Ovary (tissue), 7 donors: ENCODE measurements at regions not wholly inside any gene's neighbourhood (a gene's known extent, or its start where the extent isn't known, plus 50 kb on each side); places are given as distances from the start of the nearest gene placed in this dataset.

Experiments used
- DNase-seq, 5 donors: peaks; one replicate each; pipeline ENCODE4 v3.0.0-alpha.2; 2019 to 2020
- H3K27ac ChIP-seq, 2 donors: fragments of 200-600 bp; one replicate each; pipeline versions ENCODE4 v1.5.1 to v1.8.0; 2019 to 2022
- H3K27me3 ChIP-seq: fragments of 200-600 bp; one replicate; pipeline ENCODE4 v1.8.0; 2022
- H3K36me3 ChIP-seq: fragments of 200-600 bp; sonication (generic); one replicate; pipeline ENCODE4 v1.5.1; 2019
- H3K4me1 ChIP-seq: one replicate; pipeline ENCODE4 v1.8.1; 2013; ENCODE audit warnings: mild to moderate bottlenecking, moderate library complexity; ENCODE audit not compliant: insufficient read depth
- H3K4me3 ChIP-seq: fragments of 200-600 bp; sonication (generic); one replicate; pipeline ENCODE4 v1.5.1; 2017
- H3K9me3 ChIP-seq, 2 donors: fragments of 200-600 bp in 1 of 2; sonication (generic) in 1 of 2; one replicate each; pipeline versions ENCODE4 v1.5.1 to v1.8.1; 2013 to 2019; ENCODE audit warnings: mild to moderate bottlenecking in 1 of 2, moderate library complexity in 1 of 2
- CTCF ChIP-seq, 3 donors: fragments of 450-650 bp in 2 of 3; fragments of 200-600 bp in 1 of 3; IDR thresholded peaks; one replicate each; pipeline versions ENCODE4 v1.5.1 to v1.8.0; 2016 to 2022; ENCODE audit warnings: antibody characterized with exemption in 3 of 3, mild to moderate bottlenecking in 1 of 3
- EP300 ChIP-seq: sonication (generic); formaldehyde crosslinking; IDR thresholded peaks from one replicate; pipeline ENCODE4 v1.6.1; 2017; ENCODE audit warnings: antibody characterized with exemption
- POLR2A ChIP-seq: fragments of 450-650 bp; IDR thresholded peaks from one replicate; pipeline ENCODE4 v1.6.1; 2017; ENCODE audit warnings: antibody characterized with exemption, mild to moderate bottlenecking, moderate library complexity
- WGBS, 3 donors: extraction: QIAGEN DNeasy Blood & Tissue Kit in 1 of 3; methylation state at CpG; one replicate each; pipeline versions ENCODE4 v1.1.5 to v1.1.7; 2013 to 2017; 5-methylcytosine and 5-hydroxymethylcytosine counted together
- intact Hi-C, 4 donors: fragments of 100-400 bp; cut with DNase I; formaldehyde crosslinking; loops; one replicate each; pipeline versions ENCODE4 v1.11.0 to v1.15.1; 2022 to 2023
- donor health status: DM: no; HTN: no; CAD: no; lungs with moderate emphysema.
- donor health status: DM: no; HTN: no; CAD: no.
- donor health status: Bipolar disorder and iron deficiency.
- donor health status: DM: no; HTN: no; CAD: no.
- donor health status: DM: yes; HTN: yes; CAD: no.

DNA sequence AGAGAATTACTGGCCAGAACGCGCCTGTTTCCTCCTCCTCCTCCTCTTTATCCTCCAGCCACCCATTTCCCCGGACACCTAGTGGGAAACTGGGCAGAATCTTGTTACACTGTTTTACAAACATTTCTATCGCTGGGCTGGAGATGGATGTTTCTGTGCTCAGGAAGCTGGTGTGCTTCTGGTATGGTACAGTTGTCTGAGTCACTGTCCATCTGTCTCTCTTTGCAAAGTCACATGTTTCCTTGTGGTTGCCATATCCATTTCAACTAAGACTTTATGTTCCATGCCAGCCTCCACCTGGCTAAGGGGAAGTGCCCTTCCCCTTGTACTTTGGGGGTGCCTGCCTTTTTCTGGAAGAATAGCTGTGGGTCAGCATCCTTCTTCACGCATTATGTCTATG is 52.9 kb upstream of the SLC22A16 start:
- intact Hi-C loops, result loop anchor here in 3 of 4 donors (5.0 to 10.0 kb wide), 3 partner anchors 415 to 423 kb away; no protein-coding TSS in a partner anchor
- no peak for DNase-seq
- WGBS, 3 donors, result 83 to 90% (median 85%) methylated on average over 5 of the region's 5 CpGs

GRCh38 chr6:110528930-110529325 is 52.5 kb upstream of the SLC22A16 start:
- Histone ChIP-seq H3K27me3 (no peaks in the 10 kb centered on the region), H3K36me3 (no peaks in the 10 kb centered on the region), H3K4me3 (no peak overlapping the region), H3K27ac (no peak overlapping the region), H3K9me3 (no peaks in the 10 kb centered on the region), H3K4me1 (no peaks in the 10 kb centered on the region)
- DNase-seq, result no peak
- WGBS, 3 donors, result 90 to 94% (median 93%) methylated on average over 6 of the region's 6 CpGs
- intact Hi-C loops, result loop anchor here in 3 of 4 donors (5.0 to 10.0 kb wide), 3 partner anchors 416 to 423 kb away; no protein-coding TSS in a partner anchor
- TF ChIP-seq EP300, result no peak
- TF ChIP-seq POLR2A, result no peak
- TF ChIP-seq CTCF (IDR thresholded peaks at IDR 0.05), result no peak

More for the DNA sequence above, 52.9 kb upstream of the SLC22A16 start:
- Histone ChIP-seq H3K36me3 (no peaks in the 10 kb centered on the region), H3K27me3 (no peaks in the 10 kb centered on the region), H3K27ac (no peak overlapping the region), H3K4me3 (no peak overlapping the region), H3K9me3 (no peaks in the 10 kb centered on the region), H3K4me1 (no peaks in the 10 kb centered on the region)
- TF ChIP-seq POLR2A, result no peak
- TF ChIP-seq CTCF (IDR thresholded peaks at IDR 0.05), result no peak
- TF ChIP-seq EP300, result no peak

DNA sequence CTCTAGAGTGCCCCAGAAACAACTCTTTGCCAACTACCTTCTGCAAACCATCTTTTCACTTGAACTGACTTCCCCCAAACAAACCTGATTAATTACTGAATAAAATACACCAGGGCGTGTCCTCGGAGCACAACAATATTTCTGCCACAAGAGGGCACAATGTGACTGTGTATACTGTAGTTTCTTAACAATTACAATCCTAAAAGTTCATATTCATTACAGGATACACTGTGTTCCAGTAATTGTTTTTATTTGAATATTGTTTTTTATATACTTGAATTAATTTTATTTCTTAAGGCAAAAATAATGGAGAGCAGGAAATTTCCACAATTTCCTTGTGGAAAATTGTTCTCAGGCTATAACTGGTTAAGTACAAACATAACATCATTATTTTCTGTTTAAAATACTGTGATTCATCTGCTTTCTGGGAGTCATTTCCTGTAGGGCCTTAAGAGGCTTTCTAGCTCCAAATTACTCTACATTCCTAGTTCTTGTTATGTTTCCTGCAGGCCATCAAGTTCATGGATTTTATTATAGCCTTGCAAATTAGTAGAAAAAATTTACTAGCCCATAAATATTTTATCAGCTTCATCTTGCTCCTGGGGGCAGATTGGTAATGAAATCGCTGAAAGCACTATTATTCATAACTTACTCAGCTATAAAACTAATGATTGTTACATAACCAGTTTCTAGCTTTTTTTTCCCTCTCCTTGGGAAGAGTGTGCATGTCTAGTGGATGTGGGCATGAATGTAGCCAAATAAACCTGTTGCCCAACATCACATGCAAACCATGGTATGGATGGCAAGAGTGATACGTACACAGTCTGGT is 51.9 kb upstream of the SLC22A16 start:
- intact Hi-C loops, result loop anchor here in 3 of 4 donors (5.0 to 10.0 kb wide), 3 partner anchors 416 to 424 kb away; no protein-coding TSS in a partner anchor
- H3K36me3 ChIP-seq, result no peaks in the 10 kb centered on the region
- H3K4me3 ChIP-seq, result no peak overlapping the region
- no peak for TF ChIP-seq POLR2A
- peak in 2 of 3 donors; percentile 76 to 82 for TF ChIP-seq CTCF (IDR thresholded peaks at IDR 0.05)
- WGBS, 3 donors, result 25 to 31% (median 28%) methylated on average over 4 of the region's 4 CpGs
- H3K9me3 ChIP-seq, result no peaks in the 10 kb centered on the region
- H3K27me3 ChIP-seq, result no peaks in the 10 kb centered on the region
- H3K4me1 ChIP-seq, result no peaks in the 10 kb centered on the region
- peak in 4 of 5 donors; percentile 31 to 60 (median 40) for DNase-seq
- no peak overlapping the region for H3K27ac ChIP-seq

DNA sequence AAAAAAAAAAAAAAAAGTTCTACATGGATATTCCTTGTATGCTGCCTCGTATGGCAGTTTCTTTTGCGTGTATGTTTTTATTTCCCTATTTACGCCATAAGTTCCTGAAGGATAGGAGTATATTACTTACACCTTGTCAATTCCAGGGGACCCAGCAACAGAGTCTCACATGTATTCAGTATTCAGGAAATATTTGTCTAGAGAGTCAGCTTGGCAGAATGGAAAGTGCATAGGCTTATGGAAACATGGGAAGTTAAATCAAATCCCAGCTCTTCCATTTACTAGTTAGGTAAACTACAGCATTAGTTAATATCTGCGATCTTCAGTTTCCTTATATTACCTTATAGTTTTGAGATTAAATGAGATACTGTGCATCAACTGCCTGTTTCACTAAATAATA is 51.1 kb upstream of the SLC22A16 start:
- H3K4me3 ChIP-seq, result no peak overlapping the region
- no peak for TF ChIP-seq POLR2A
- TF ChIP-seq CTCF (IDR thresholded peaks at IDR 0.05), result no peak
- TF ChIP-seq EP300, result no peak
- H3K9me3 ChIP-seq, result no peaks in the 10 kb centered on the region
- DNase-seq, result no peak
- H3K27me3 ChIP-seq, result no peaks in the 10 kb centered on the region
- 72 to 80% (median 76%) methylated on average over 4 of the region's 4 CpGs for WGBS, 3 donors
- intact Hi-C loops, result loop anchor here in 3 of 4 donors (5.0 to 10.0 kb wide), 3 partner anchors 417 to 425 kb away; no protein-coding TSS in a partner anchor
- no peak overlapping the region for H3K27ac ChIP-seq
- no peaks in the 10 kb centered on the region for H3K4me1 ChIP-seq
- H3K36me3 ChIP-seq, result no peaks in the 10 kb centered on the region
